HepG2 (cell line): ENCODE measurements at regions not wholly inside any gene's neighbourhood (a gene's known extent, or its start where the extent isn't known, plus 50 kb on each side); places are given as distances from the start of the nearest gene placed in this dataset.

ENCODE experiments used
- ATAC-seq: fragments of 200-7000 bp; cut with Tn5 transposase; 3 replicates; pipeline ENCODE4 v1.9.1; 2020; ENCODE audit warnings: mild to moderate bottlenecking, moderate library complexity
- BruUV-seq: library from RNA; stranded (reverse); fragments of 400-500 nt; replicated peaks from 2 replicates; lab custom pipeline; 2021; lab: Mats Ljungman, UMichigan
- CTCF ChIA-PET: fragments of 300-600 bp; formaldehyde crosslinking; extraction: SDS; loops from one replicate; lab custom pipeline; 2021; ENCODE audit warnings: low total read pairs, inconsistent platforms, low intra/inter-chr PET ratio; lab: Yijun Ruan, JAX
- POLR2A ChIA-PET: fragments of 350-600 bp; sonication (Branson Sonifier 250); formaldehyde crosslinking; loops from one replicate; lab custom pipeline; 2020; ENCODE audit warnings: antibody characterized with exemption, inconsistent platforms; lab: Yijun Ruan, JAX
- DNase-seq: peaks from one replicate; pipeline ENCODE4 v3.0.0-alpha.2; 2015; ENCODE audit warnings: low spot score
- FAIRE-seq: peaks from 3 replicates; lab custom pipeline; 2011; peaks lifted over from hg19 to GRCh38; lab: Jason Lieb, UNC
- H2AFZ ChIP-seq: one replicate; pipeline ENCODE4 v1.6.1; 2011; ENCODE audit warnings: low read length, inconsistent platforms
- H3K27ac ChIP-seq: fragments of 300-600 bp; 3 replicates; pipeline ENCODE4 v1.8.0; 2011; ENCODE audit warnings: mixed run types, mild to moderate bottlenecking, mixed read lengths, low read length, inconsistent platforms; ENCODE audit not compliant: insufficient read depth; ENCODE audit errors: extremely low read length
- H3K27me3 ChIP-seq, 2 experiments: fragments of 200-600 bp in 1 of 2; 2 replicates in 1 of 2; 3 replicates in 1 of 2; pipeline versions ENCODE4 v1.6.0 to v1.8.0; 2011; ENCODE audit warnings: low read length in 2 of 2, mild to moderate bottlenecking in 2 of 2, moderate library complexity in 2 of 2, inconsistent platforms in 1 of 2; ENCODE audit not compliant: insufficient read depth in 2 of 2, control insufficient read depth in 1 of 2
- H3K36me3 ChIP-seq, 2 experiments: fragments of 200-600 bp in 1 of 2; replicated peaks in 1 of 2; 2 replicates in 1 of 2; 3 replicates in 1 of 2; pipeline versions ENCODE4 v1.5.1 to v1.8.0; 2011; ENCODE audit warnings: low read length in 2 of 2, inconsistent platforms in 1 of 2; ENCODE audit not compliant: insufficient read depth in 2 of 2, control insufficient read depth in 1 of 2
- H3K4me1 ChIP-seq: 2 replicates; pipeline ENCODE4 v1.5.1; 2012; ENCODE audit warnings: low read length, inconsistent platforms; ENCODE audit not compliant: insufficient read depth
- H3K4me2 ChIP-seq: 2 replicates; pipeline ENCODE4 v1.6.0; 2011; ENCODE audit warnings: low read depth, low read length, inconsistent platforms
- H3K4me3 ChIP-seq, 3 experiments: fragments of 200-600 bp in 1 of 3; sonication (generic), shearing (Covaris generic) in 1 of 3; replicated peaks in 1 of 3; 2 replicates each; pipeline ENCODE4 v1.5.1; 2011 to 2016; ENCODE audit warnings: low read length in 3 of 3, inconsistent platforms in 2 of 3, low read depth in 2 of 3, mild to moderate bottlenecking in 2 of 3, control low read depth in 1 of 3, mixed read lengths in 1 of 3; ENCODE audit not compliant: insufficient read depth in 1 of 3
- H3K79me2 ChIP-seq: one replicate; pipeline ENCODE4 v1.6.1; 2011; ENCODE audit warnings: low read length, inconsistent platforms; ENCODE audit not compliant: insufficient read depth
- H3K9ac ChIP-seq: 2 replicates; pipeline ENCODE4 v1.6.0; 2011; ENCODE audit warnings: mild to moderate bottlenecking, low read depth, low read length, inconsistent platforms; ENCODE audit not compliant: insufficient read depth
- H3K9me3 ChIP-seq: 2 replicates; pipeline ENCODE4 v1.5.1; 2012; ENCODE audit warnings: mild to moderate bottlenecking, low read length
- H4K20me1 ChIP-seq: 2 replicates; pipeline ENCODE4 v1.6.0; 2011; ENCODE audit warnings: inconsistent platforms, mild to moderate bottlenecking, low read length, moderate library complexity; ENCODE audit not compliant: insufficient read depth
- AHDC1 ChIP-seq: sonication (generic); formaldehyde crosslinking; IDR thresholded peaks from 2 replicates; pipeline ENCODE4 v1.5.1; 2020; ENCODE audit warnings: mild to moderate bottlenecking, missing genetic modification reagents, borderline replicate concordance
- AKNA ChIP-seq: sonication (generic); formaldehyde crosslinking; IDR thresholded peaks from 2 replicates; pipeline ENCODE4 v1.4.0; 2020; ENCODE audit warnings: missing genetic modification reagents, borderline replicate concordance
- ARNT ChIP-seq: fragments of 450-650 bp; IDR thresholded peaks from 2 replicates; pipeline ENCODE4 v1.6.1; 2017
- ARNT2 ChIP-seq: sonication (generic); formaldehyde crosslinking; IDR thresholded peaks from 2 replicates; pipeline ENCODE4 v1.8.0; 2022; ENCODE audit warnings: mild to moderate bottlenecking, low read depth, missing genetic modification reagents, moderate library complexity
- BCL6 ChIP-seq: IDR thresholded peaks from 2 replicates; pipeline ENCODE4 v1.6.1; 2016; ENCODE audit warnings: missing genetic modification reagents, missing compliant biosample characterization
- ELF1 ChIP-seq: sonication (generic); formaldehyde crosslinking; IDR thresholded peaks from 2 replicates; pipeline ENCODE4 v1.4.0; 2020; ENCODE audit warnings: missing genetic modification reagents
- FOXM1 ChIP-seq: sonication (generic); formaldehyde crosslinking; IDR thresholded peaks from 2 replicates; pipeline ENCODE4 v1.5.0; 2020; ENCODE audit warnings: missing genetic modification reagents
- NCOA1 ChIP-seq: sonication (generic); formaldehyde crosslinking; IDR thresholded peaks from 2 replicates; pipeline ENCODE4 v1.9.0; 2021; ENCODE audit warnings: missing genetic modification reagents
- PBX3 ChIP-seq: sonication (generic); formaldehyde crosslinking; IDR thresholded peaks from 2 replicates; pipeline ENCODE4 v1.8.1; 2023; ENCODE audit warnings: missing genetic modification reagents, inconsistent platforms, borderline replicate concordance
- RNF2 ChIP-seq: fragments of 450-650 bp; conservative IDR thresholded peaks from 2 replicates; pipeline ENCODE4 v1.6.1; 2016; ENCODE audit warnings: low read depth
- ZFP1 ChIP-seq: IDR thresholded peaks from 2 replicates; pipeline ENCODE4 v1.6.1; 2016
- ZNF354B ChIP-seq: sonication (generic); formaldehyde crosslinking; IDR thresholded peaks from 2 replicates; pipeline ENCODE4 v1.8.0; 2022; ENCODE audit warnings: mild to moderate bottlenecking, missing genetic modification reagents
- ZNF577 ChIP-seq: sonication (generic); formaldehyde crosslinking; IDR thresholded peaks from 2 replicates; pipeline ENCODE4 v1.4.0; 2020; ENCODE audit warnings: mild to moderate bottlenecking, low read depth, missing genetic modification reagents, borderline replicate concordance
- ZNF75D ChIP-seq: sonication (generic); formaldehyde crosslinking; IDR thresholded peaks from 2 replicates; pipeline ENCODE4 v1.8.1; 2023; ENCODE audit warnings: missing genetic modification reagents, mild to moderate bottlenecking, borderline replicate concordance
- WGBS: methylation state at CpG from one replicate; pipeline ENCODE4 v1.1.6; 2017; ENCODE audit warnings: low lambda C conversion rate; 5-methylcytosine and 5-hydroxymethylcytosine counted together
- in situ Hi-C: cut with HindIII; loops from 2 replicates; pipeline ENCODE4 v1.10.0; 2017; ENCODE audit warnings: low pct_unique_long_range_greater_than_20kb; ENCODE audit not compliant: extremely low pct_ligation_motif_present
- intact Hi-C: fragments of 100-400 bp; cut with micrococcal nuclease; formaldehyde crosslinking; loops from one replicate; pipeline ENCODE4 v1.10.0; 2022; ENCODE audit not compliant: unreplicated experiment

- Histone ChIP-seq H3K9me3 (peaks cover 96% of the 10 kb centered on the region), H3K27ac (no peak overlapping the region), H3K36me3 (no peaks in the 10 kb centered on the region), H3K4me2 (no peak overlapping the region), H3K4me1 (no peaks in the 10 kb centered on the region), H4K20me1 (no peaks in the 10 kb centered on the region), H2AFZ (no peak overlapping the region), H3K27me3 (no peaks in the 10 kb centered on the region), H3K9ac (no peak overlapping the region), H3K4me3 (no peak overlapping the region), H3K79me2 (no peaks in the 10 kb centered on the region)
- FAIRE-seq = no peak
- no peak for DNase-seq
- intact Hi-C loops = no loop called here
- ATAC-seq = no peak
- no TSS peak for BruUV-seq
- 2% methylated on average over 2 of the region's 2 CpGs for WGBS
- ChIA-PET POLR2A (no interaction called here), CTCF (no interaction called here)
- in situ Hi-C loops = no loop called here
- TF ChIP-seq RNF2 (no peak), ARNT (no peak), ZFP1 (CRISPR knock-in tag) (no peak), AKNA (no peak), AHDC1 (CRISPR knock-in tag) (no peak), ELF1 (no peak), ZNF577 (CRISPR knock-in tag) (no peak), ZNF75D (CRISPR knock-in tag) (no peak), BCL6 (CRISPR knock-in tag) (no peak), NCOA1 (CRISPR knock-in tag) (no peak), ZNF354B (no peak), ARNT2 (no peak), FOXM1 (CRISPR knock-in tag) (no peak), PBX3 (CRISPR knock-in tag) (no peak)
Measured at GRCh38 chr1:83055391-83056170, 943.4 kb downstream of the TTLL7 start.
